ENCODE measurements at regions not wholly inside any gene's neighbourhood (a gene's known extent, or its start where the extent isn't known, plus 50 kb on each side); places are given as distances from the start of the nearest gene placed in this dataset.
"Not testable (repeated sequence)": the region's sequence is repeated elsewhere in the genome, so short reads cannot be mapped to it uniquely, and the experiment has no call there.

DNA sequence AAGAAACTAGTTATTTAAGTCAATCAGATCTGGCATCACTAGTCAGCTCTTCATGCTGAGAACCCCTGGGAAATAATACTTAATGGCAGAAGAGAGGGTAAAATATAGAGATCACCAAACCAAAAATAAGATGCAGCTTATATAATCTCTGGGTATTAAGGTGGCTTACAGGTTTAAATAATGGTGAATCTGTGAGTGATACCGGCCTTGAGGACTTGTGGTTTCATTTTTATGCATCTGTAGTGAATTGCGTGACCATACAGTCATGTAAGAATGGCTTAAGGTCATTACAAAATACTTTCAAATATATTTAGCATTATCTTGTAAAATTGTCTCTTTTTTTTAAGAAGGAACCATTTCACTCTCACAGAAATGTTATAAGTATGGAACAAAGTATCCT lies 1192.2 kb downstream of the RPIA start:
- H3K4me2 ChIP-seq (ENCODE audit: low read length); H3K27ac Mint-ChIP-seq (ENCODE audit: unreplicated experiment); DNase-seq (ENCODE audit: low read depth); H3K4me3 Mint-ChIP-seq (ENCODE audit: unreplicated experiment); H3K4me3 ChIP-seq (ENCODE audit: insufficient read depth, low read depth, low read length); H3K9me3 ChIP-seq (ENCODE audit: insufficient read depth, low read depth, low read length); H3K27me3 Mint-ChIP-seq (ENCODE audit: low read depth, unreplicated experiment); H3K9ac ChIP-seq (ENCODE audit: low read length); H3K27me3 ChIP-seq (ENCODE audit: insufficient read depth, low read length); H2AFZ ChIP-seq (ENCODE audit: low read depth, low read length); H3K79me2 ChIP-seq (ENCODE audit: insufficient read depth, low read length); H3K9me3 Mint-ChIP-seq (ENCODE audit: unreplicated experiment); H3K27ac ChIP-seq (ENCODE audit: low read depth, low read length); H3K36me3 Mint-ChIP-seq (ENCODE audit: low read depth, unreplicated experiment); H3K4me1 Mint-ChIP-seq (ENCODE audit: low read depth, unreplicated experiment); FAIRE-seq; H3K4me1 ChIP-seq (ENCODE audit: insufficient read depth, low read length); H3K36me3 ChIP-seq (ENCODE audit: insufficient read depth, low read length); H4K20me1 ChIP-seq (ENCODE audit: insufficient read depth, low read length): not testable (repeated sequence)

DNA sequence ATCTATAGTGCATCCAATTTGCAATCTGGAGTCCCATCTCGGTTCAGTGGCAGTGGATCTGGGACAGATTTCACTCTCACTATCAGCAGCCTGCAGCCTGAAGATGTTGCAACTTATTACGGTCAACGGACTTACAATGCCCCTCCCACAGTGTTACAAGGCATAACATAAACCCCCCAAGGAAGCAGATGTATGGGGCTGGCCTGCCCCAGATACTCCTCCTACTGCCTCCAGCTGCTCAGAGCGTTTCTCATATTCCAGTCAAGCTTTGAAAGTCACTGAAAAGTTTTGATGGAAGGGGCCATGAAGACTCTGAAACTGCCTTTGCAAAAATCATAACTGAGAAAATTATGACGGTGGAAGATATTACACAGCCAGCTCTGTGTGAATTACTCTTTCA lies 1193.6 kb downstream of the RPIA start:
- H3K9me3 ChIP-seq (ENCODE audit: insufficient read depth, low read depth, low read length); H3K4me2 ChIP-seq (ENCODE audit: low read length); H3K36me3 Mint-ChIP-seq (ENCODE audit: low read depth, unreplicated experiment); DNase-seq (ENCODE audit: low read depth); H3K27ac ChIP-seq (ENCODE audit: low read depth, low read length); H3K4me3 Mint-ChIP-seq (ENCODE audit: unreplicated experiment); H2AFZ ChIP-seq (ENCODE audit: low read depth, low read length); H4K20me1 ChIP-seq (ENCODE audit: insufficient read depth, low read length); H3K4me3 ChIP-seq (ENCODE audit: insufficient read depth, low read depth, low read length); FAIRE-seq; H3K27me3 ChIP-seq (ENCODE audit: insufficient read depth, low read length); H3K27ac Mint-ChIP-seq (ENCODE audit: unreplicated experiment); H3K36me3 ChIP-seq (ENCODE audit: insufficient read depth, low read length); H3K9me3 Mint-ChIP-seq (ENCODE audit: unreplicated experiment); H3K27me3 Mint-ChIP-seq (ENCODE audit: low read depth, unreplicated experiment); H3K9ac ChIP-seq (ENCODE audit: low read length); H3K4me1 ChIP-seq (ENCODE audit: insufficient read depth, low read length); H3K4me1 Mint-ChIP-seq (ENCODE audit: low read depth, unreplicated experiment); H3K79me2 ChIP-seq (ENCODE audit: insufficient read depth, low read length): not testable (repeated sequence)

DNA sequence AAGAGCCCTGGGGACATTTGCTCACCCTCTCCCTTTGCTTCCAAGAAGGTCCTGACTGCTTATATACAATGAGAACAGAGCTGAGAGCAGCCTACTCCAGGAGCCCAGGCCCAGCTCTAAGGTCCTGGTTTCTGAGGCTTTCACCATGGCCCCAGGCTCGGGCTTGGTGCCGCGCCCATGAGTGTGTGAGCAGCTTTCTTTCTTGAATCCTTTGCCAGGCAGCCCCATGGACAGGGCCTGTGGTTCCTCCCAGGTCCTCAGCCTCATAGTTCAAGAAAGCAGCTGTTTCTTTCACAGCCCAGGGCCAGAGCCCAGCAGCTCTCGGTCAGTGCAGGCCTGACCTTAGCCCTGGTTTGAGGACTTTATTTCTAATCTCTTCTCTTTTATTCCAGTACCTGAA lies 1197.2 kb downstream of the RPIA start:
- H3K36me3 Mint-ChIP-seq (ENCODE audit: low read depth, unreplicated experiment); H3K27me3 Mint-ChIP-seq (ENCODE audit: low read depth, unreplicated experiment); H4K20me1 ChIP-seq (ENCODE audit: insufficient read depth, low read length): not testable (repeated sequence)

DNA sequence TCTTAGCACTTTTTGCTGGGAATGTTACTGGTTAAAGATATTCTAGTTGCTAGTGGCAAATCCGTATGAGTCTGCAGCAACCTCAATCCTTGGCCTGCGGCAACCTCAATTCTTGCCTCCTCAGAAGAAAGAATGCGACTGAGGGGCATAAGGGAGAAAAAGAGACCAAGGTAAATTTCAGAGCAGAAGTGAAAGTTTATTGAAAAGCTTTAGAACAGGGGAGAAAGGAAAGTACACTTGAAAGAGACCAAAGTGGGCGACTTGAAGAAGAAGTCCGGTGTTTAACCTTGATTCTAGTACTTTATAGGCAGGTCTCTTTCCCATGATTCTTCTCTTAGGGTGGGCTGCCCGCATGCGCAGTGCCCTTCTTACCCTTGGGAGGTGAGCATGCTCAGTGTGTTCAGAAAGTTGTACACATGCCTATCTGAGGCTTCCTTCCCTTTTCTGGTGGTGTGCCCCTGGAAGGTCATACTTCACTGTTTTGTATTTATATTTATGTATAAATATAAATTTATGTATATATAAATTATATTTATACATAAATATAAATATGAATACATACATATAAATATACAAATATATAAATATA lies 1198.8 kb downstream of the RPIA start:
- H3K4me3 Mint-ChIP-seq (ENCODE audit: unreplicated experiment); FAIRE-seq; H3K27me3 Mint-ChIP-seq (ENCODE audit: low read depth, unreplicated experiment); H4K20me1 ChIP-seq (ENCODE audit: insufficient read depth, low read length); H3K27ac Mint-ChIP-seq (ENCODE audit: unreplicated experiment); H3K9me3 Mint-ChIP-seq (ENCODE audit: unreplicated experiment); H3K27me3 ChIP-seq (ENCODE audit: insufficient read depth, low read length); H3K4me1 ChIP-seq (ENCODE audit: insufficient read depth, low read length); H3K36me3 Mint-ChIP-seq (ENCODE audit: low read depth, unreplicated experiment); H3K9me3 ChIP-seq (ENCODE audit: insufficient read depth, low read depth, low read length); H2AFZ ChIP-seq (ENCODE audit: low read depth, low read length); DNase-seq (ENCODE audit: low read depth); H3K4me2 ChIP-seq (ENCODE audit: low read length); H3K79me2 ChIP-seq (ENCODE audit: insufficient read depth, low read length); H3K4me3 ChIP-seq (ENCODE audit: insufficient read depth, low read depth, low read length); H3K4me1 Mint-ChIP-seq (ENCODE audit: low read depth, unreplicated experiment); H3K36me3 ChIP-seq (ENCODE audit: insufficient read depth, low read length); H3K27ac ChIP-seq (ENCODE audit: low read depth, low read length); H3K9ac ChIP-seq (ENCODE audit: low read length): not testable (repeated sequence)

More for the DNA sequence above, 1197.2 kb downstream of the RPIA start:
- H3K9me3 ChIP-seq (ENCODE audit: insufficient read depth, low read depth, low read length); H3K4me2 ChIP-seq (ENCODE audit: low read length); H3K4me1 ChIP-seq (ENCODE audit: insufficient read depth, low read length); H3K4me3 Mint-ChIP-seq (ENCODE audit: unreplicated experiment); FAIRE-seq; H3K79me2 ChIP-seq (ENCODE audit: insufficient read depth, low read length); H3K27ac ChIP-seq (ENCODE audit: low read depth, low read length); H3K9ac ChIP-seq (ENCODE audit: low read length); H3K27ac Mint-ChIP-seq (ENCODE audit: unreplicated experiment); H3K36me3 ChIP-seq (ENCODE audit: insufficient read depth, low read length); H3K27me3 ChIP-seq (ENCODE audit: insufficient read depth, low read length); H3K4me3 ChIP-seq (ENCODE audit: insufficient read depth, low read depth, low read length); H3K9me3 Mint-ChIP-seq (ENCODE audit: unreplicated experiment); H3K4me1 Mint-ChIP-seq (ENCODE audit: low read depth, unreplicated experiment); H2AFZ ChIP-seq (ENCODE audit: low read depth, low read length); DNase-seq (ENCODE audit: low read depth): not testable (repeated sequence)

DNA sequence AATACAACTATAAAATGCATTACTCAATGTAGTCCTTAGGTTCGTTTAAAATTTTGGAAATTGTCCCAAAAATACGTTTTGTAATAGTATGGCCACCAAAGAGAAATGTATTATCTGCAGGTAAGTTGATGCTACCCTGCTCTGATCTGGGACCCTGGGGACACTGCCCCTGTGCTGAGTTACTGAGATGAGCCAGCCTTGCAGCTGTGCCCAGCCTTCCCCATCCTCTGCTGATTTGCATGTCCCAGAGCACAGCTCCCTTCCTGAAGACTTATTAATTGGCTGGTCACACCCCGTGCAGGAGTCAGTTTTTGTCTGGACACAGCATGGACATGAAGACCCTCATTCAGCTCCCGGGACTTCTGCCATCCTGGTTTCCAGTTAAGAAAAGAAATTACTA lies 1203.5 kb downstream of the RPIA start:
- H3K36me3 Mint-ChIP-seq (ENCODE audit: low read depth, unreplicated experiment), result not testable (repeated sequence)

DNA sequence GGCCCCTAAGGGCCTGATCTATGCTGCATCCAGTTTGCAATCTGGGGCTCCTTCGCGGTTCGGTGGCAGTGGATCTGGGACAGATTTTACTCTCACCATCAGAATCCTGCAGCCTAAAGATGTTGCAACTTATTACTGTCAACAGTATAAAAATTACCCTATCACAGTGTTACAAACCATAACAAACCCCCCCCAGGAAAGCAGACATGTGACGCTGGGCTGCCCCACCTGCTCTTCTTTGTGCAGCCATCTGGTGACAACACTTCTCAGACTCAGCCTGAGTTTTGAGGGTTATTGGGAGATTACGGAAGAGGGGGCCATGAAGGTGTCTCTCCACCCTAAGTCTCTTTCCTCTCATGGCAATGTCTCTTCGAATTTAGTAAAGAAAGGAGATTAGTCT lies 1204.2 kb downstream of the RPIA start:
- H3K27me3 ChIP-seq (ENCODE audit: insufficient read depth, low read length); H3K4me1 ChIP-seq (ENCODE audit: insufficient read depth, low read length); H3K36me3 ChIP-seq (ENCODE audit: insufficient read depth, low read length); H3K36me3 Mint-ChIP-seq (ENCODE audit: low read depth, unreplicated experiment); H3K9me3 ChIP-seq (ENCODE audit: insufficient read depth, low read depth, low read length); H3K4me1 Mint-ChIP-seq (ENCODE audit: low read depth, unreplicated experiment); H3K9ac ChIP-seq (ENCODE audit: low read length); H3K4me3 Mint-ChIP-seq (ENCODE audit: unreplicated experiment); H2AFZ ChIP-seq (ENCODE audit: low read depth, low read length); DNase-seq (ENCODE audit: low read depth); H3K27me3 Mint-ChIP-seq (ENCODE audit: low read depth, unreplicated experiment); H4K20me1 ChIP-seq (ENCODE audit: insufficient read depth, low read length); FAIRE-seq; H3K4me2 ChIP-seq (ENCODE audit: low read length); H3K79me2 ChIP-seq (ENCODE audit: insufficient read depth, low read length); H3K9me3 Mint-ChIP-seq (ENCODE audit: unreplicated experiment); H3K4me3 ChIP-seq (ENCODE audit: insufficient read depth, low read depth, low read length); H3K27ac ChIP-seq (ENCODE audit: low read depth, low read length); H3K27ac Mint-ChIP-seq (ENCODE audit: unreplicated experiment): not testable (repeated sequence)

More for the DNA sequence above, 1203.5 kb downstream of the RPIA start:
- not testable (repeated sequence) for H3K9me3 Mint-ChIP-seq (ENCODE audit: unreplicated experiment); H3K4me2 ChIP-seq (ENCODE audit: low read length); H3K4me1 ChIP-seq (ENCODE audit: insufficient read depth, low read length); H3K9me3 ChIP-seq (ENCODE audit: insufficient read depth, low read depth, low read length); H3K27me3 ChIP-seq (ENCODE audit: insufficient read depth, low read length); H3K9ac ChIP-seq (ENCODE audit: low read length); DNase-seq (ENCODE audit: low read depth); FAIRE-seq; H3K27ac Mint-ChIP-seq (ENCODE audit: unreplicated experiment); H3K4me1 Mint-ChIP-seq (ENCODE audit: low read depth, unreplicated experiment); H3K79me2 ChIP-seq (ENCODE audit: insufficient read depth, low read length); H3K27me3 Mint-ChIP-seq (ENCODE audit: low read depth, unreplicated experiment); H3K27ac ChIP-seq (ENCODE audit: low read depth, low read length); H4K20me1 ChIP-seq (ENCODE audit: insufficient read depth, low read length); H3K4me3 Mint-ChIP-seq (ENCODE audit: unreplicated experiment); H3K36me3 ChIP-seq (ENCODE audit: insufficient read depth, low read length); H2AFZ ChIP-seq (ENCODE audit: low read depth, low read length); H3K4me3 ChIP-seq (ENCODE audit: insufficient read depth, low read depth, low read length)
